Activated T-cell treated with anti-CD3 and anti-CD28 coated beads, Interleukin-2, amount 50 U/mL, for 72 hours (primary cell): ENCODE measurements at regions not wholly inside any gene's neighbourhood (a gene's known extent, or its start where the extent isn't known, plus 50 kb on each side); places are given as distances from the start of the nearest gene placed in this dataset.
A peak's percentile ranks its signal among the peaks of the same experiment; 100 is the strongest.

Source experiments
- ATAC-seq, 2 donors: fragments of 150-1000 bp; cut with Tn5 transposase; replicated peaks in 1 of 2; 2 replicates each; pipeline ENCODE4 v1.10.0; 2021; ENCODE audit warnings: moderate library complexity in 2 of 2, mild to moderate bottlenecking in 1 of 2
- DNase-seq, 2 donors: peaks; one replicate each; pipeline ENCODE4 v3.0.0; 2021 to 2022; ENCODE audit warnings: mixed read lengths in 1 of 2
- H3K27ac Mint-ChIP-seq: one replicate; pipeline ENCODE4 v1.8.0; 2022; ENCODE audit warnings: mild to moderate bottlenecking, moderate library complexity, mixed read lengths
- H3K27me3 Mint-ChIP-seq: one replicate; pipeline ENCODE4 v1.8.0; 2022; ENCODE audit warnings: low read depth, mixed read lengths
- H3K36me3 Mint-ChIP-seq, 2 donors: one replicate each; pipeline ENCODE4 v1.8.0; 2022; ENCODE audit warnings: mixed read lengths in 2 of 2, mild to moderate bottlenecking in 1 of 2; ENCODE audit not compliant: insufficient read depth in 2 of 2
- H3K4me1 Mint-ChIP-seq: one replicate; pipeline ENCODE4 v1.8.0; 2022; ENCODE audit warnings: low read depth, mixed read lengths
- H3K4me3 Mint-ChIP-seq, 2 donors: one replicate each; pipeline ENCODE4 v1.8.0; 2022; ENCODE audit warnings: mild to moderate bottlenecking in 2 of 2, mixed read lengths in 2 of 2, moderate library complexity in 2 of 2
- H3K9me3 Mint-ChIP-seq, 2 donors: one replicate each; pipeline ENCODE4 v1.8.0; 2022; ENCODE audit warnings: mixed read lengths in 2 of 2

DNA sequence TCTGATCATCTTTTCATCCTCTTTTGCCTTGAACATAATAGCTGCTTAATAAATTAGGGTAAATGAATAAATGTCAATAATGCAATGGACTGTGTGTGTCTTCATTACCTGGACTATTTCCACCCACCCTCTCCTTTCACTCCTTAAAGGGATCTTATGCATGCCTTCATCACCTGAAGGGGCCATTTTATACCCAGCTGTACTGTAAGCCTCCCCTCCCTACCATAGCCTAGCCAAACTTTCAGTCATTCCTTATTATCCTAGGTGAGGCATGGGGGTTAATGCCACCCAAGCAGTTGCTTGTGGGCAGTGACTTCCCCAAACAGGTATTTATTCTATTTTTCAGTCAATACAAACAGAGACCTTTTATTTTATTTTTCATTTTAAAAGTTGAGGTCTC lies 127.8 kb upstream of the PARP11 start:
- Mint-ChIP-seq H3K36me3 (peaks cover 0 to 2% of the 10 kb centered on the region in 2 donors), H3K27ac (no peak overlapping the region), H3K4me1 (peaks cover 13% of the 10 kb centered on the region), H3K4me3 (no peak overlapping the region), H3K27me3 (peaks cover 10% of the 10 kb centered on the region), H3K9me3 (peaks cover 6% of the 10 kb centered on the region in 2 donors)
- no peak for DNase-seq
- no peak for ATAC-seq

- Mint-ChIP-seq H3K4me3 (no peak overlapping the region), H3K27ac (no peak overlapping the region), H3K9me3 (peaks cover 6% of the 10 kb centered on the region in 2 donors), H3K36me3 (peaks cover 0 to 2% of the 10 kb centered on the region in 2 donors), H3K4me1 (peaks cover 13% of the 10 kb centered on the region), H3K27me3 (peaks cover 10% of the 10 kb centered on the region)
- DNase-seq (no peak), ATAC-seq (no peak)
Measured at GRCh38 chr12:3999904-4000303, 126.7 kb upstream of the PARP11 start.

- H3K4me3 Mint-ChIP-seq: no peak overlapping the region
- no peak for DNase-seq
- no peak for ATAC-seq
- H3K36me3 Mint-ChIP-seq: peaks cover 0 to 2% of the 10 kb centered on the region in 2 donors
- H3K9me3 Mint-ChIP-seq: peaks cover 6% of the 10 kb centered on the region in 2 donors
- H3K27me3 Mint-ChIP-seq: peaks cover 6% of the 10 kb centered on the region
- peaks cover 13% of the 10 kb centered on the region for H3K4me1 Mint-ChIP-seq
- no peak overlapping the region for H3K27ac Mint-ChIP-seq
Measured at GRCh38 chr12:3998968-3999792, 126.0 kb upstream of the PARP11 start.

- H3K4me3 Mint-ChIP-seq: no peak overlapping the region
- no peaks in the 10 kb centered on the region for H3K27me3 Mint-ChIP-seq
- ATAC-seq (peak in 1 of 2 donors; percentile 77), DNase-seq (no peak)
- H3K36me3 Mint-ChIP-seq: peaks cover 0 to 2% of the 10 kb centered on the region in 2 donors
- peaks cover 6% of the 10 kb centered on the region in 2 donors for H3K9me3 Mint-ChIP-seq
- peaks cover 13% of the 10 kb centered on the region for H3K4me1 Mint-ChIP-seq
- H3K27ac Mint-ChIP-seq: no peak overlapping the region
Measured at GRCh38 chr12:3998397-3998796, 125.2 kb upstream of the PARP11 start.

- no peak overlapping the region for H3K4me3 Mint-ChIP-seq
- ATAC-seq (no peak), DNase-seq (no peak)
- peaks cover 13% of the 10 kb centered on the region for H3K4me1 Mint-ChIP-seq
- H3K9me3 Mint-ChIP-seq: peaks cover 4 to 6% of the 10 kb centered on the region in 2 donors
- H3K36me3 Mint-ChIP-seq: peaks cover 0 to under 1% of the 10 kb centered on the region in 2 donors
- H3K27me3 Mint-ChIP-seq: peaks cover 7% of the 10 kb centered on the region
- no peak overlapping the region for H3K27ac Mint-ChIP-seq
Measured at GRCh38 chr12:3996322-3996721, 123.1 kb upstream of the PARP11 start.

GRCh38 chr12:3995306-3995705 lies 122.1 kb upstream of the PARP11 start:
- peaks cover 11% of the 10 kb centered on the region for H3K4me1 Mint-ChIP-seq
- H3K27me3 Mint-ChIP-seq: peaks cover 7% of the 10 kb centered on the region
- H3K9me3 Mint-ChIP-seq: peaks cover 0 to 2% of the 10 kb centered on the region in 2 donors
- no peak overlapping the region for H3K4me3 Mint-ChIP-seq
- H3K36me3 Mint-ChIP-seq: no peaks in the 10 kb centered on the region
- no peak for ATAC-seq
- H3K27ac Mint-ChIP-seq: no peak overlapping the region
- no peak for DNase-seq

- Mint-ChIP-seq H3K4me1 (peaks cover 14% of the 10 kb centered on the region), H3K27me3 (peaks cover 7% of the 10 kb centered on the region), H3K4me3 (no peak overlapping the region), H3K27ac (no peak overlapping the region), H3K36me3 (no peaks in the 10 kb centered on the region), H3K9me3 (no peaks in the 10 kb centered on the region)
- no peak for ATAC-seq
- DNase-seq: no peak
Measured at GRCh38 chr12:3994500-3994899, 121.3 kb upstream of the PARP11 start.

DNA sequence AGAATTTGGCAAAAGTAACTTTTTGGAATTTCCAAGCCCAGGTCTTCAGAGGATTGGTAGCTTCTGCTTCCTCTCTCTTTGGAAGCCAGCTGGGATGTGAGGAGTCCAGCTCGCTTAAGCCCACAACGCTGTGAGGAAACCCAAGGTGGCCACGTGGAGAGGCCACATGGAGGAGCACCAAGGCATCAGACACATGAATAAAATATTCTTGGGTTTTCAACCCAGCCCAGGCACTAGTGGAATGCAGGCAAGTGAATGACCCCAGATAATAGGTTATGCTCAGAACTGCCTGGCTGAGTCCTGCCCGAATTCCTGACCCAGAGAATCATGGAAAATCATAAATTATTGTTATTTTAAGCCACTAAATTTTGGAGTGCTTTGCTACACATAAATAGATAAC lies 119.7 kb upstream of the PARP11 start:
- H3K36me3 Mint-ChIP-seq: no peaks in the 10 kb centered on the region
- no peak overlapping the region for H3K27ac Mint-ChIP-seq
- no peaks in the 10 kb centered on the region for H3K9me3 Mint-ChIP-seq
- no peak overlapping the region for H3K4me3 Mint-ChIP-seq
- H3K4me1 Mint-ChIP-seq: peaks cover 26% of the 10 kb centered on the region
- no peak for DNase-seq
- ATAC-seq: no peak
- peaks cover 7% of the 10 kb centered on the region for H3K27me3 Mint-ChIP-seq

DNA sequence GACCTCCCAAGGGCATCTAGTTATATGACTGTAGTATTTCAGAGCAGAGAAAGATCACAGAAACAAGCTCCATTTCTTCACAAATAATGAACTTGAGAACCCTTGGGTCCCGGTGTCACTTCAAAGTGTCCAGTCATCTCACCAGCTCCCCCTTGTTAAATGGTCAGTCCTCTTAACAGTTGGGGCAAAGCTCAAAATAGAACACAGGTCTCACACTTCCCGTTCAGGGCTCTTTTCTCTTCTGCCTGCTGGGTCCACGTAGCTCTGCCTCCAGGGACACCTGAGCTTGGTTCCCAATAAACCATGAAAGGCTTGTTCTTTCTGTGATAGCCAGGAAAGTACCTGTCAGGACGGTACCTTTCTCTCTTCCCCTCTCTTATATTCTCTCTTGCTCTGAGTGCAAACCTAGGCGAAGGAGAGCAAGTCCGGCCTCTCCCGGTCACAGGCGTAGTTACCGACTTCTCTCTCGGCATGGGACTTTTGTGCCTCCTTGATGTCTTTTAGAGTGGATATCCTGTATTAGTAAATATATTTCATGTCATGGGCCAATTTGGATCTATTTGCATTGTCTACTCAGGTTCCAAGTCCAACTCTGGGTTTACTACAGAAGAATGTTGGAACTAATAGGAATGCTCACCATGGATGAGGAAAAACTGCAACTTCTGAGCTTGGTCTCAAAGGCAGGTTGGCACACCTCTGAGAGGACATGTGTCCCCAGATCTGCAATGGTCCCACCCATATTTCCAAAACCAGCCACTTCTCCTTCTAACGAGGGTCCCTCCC lies 118.8 kb upstream of the PARP11 start:
- no peaks in the 10 kb centered on the region for H3K36me3 Mint-ChIP-seq
- no peaks in the 10 kb centered on the region for H3K9me3 Mint-ChIP-seq
- no peak for DNase-seq
- H3K4me3 Mint-ChIP-seq: no peak overlapping the region
- H3K27me3 Mint-ChIP-seq: peaks cover 7% of the 10 kb centered on the region
- peaks cover 35% of the 10 kb centered on the region for H3K4me1 Mint-ChIP-seq
- no peak overlapping the region for H3K27ac Mint-ChIP-seq
- no peak for ATAC-seq

- no peak overlapping the region for H3K27ac Mint-ChIP-seq
- no peak overlapping the region for H3K4me3 Mint-ChIP-seq
- no peaks in the 10 kb centered on the region for H3K9me3 Mint-ChIP-seq
- DNase-seq (no peak), ATAC-seq (no peak)
- peaks cover 7% of the 10 kb centered on the region for H3K27me3 Mint-ChIP-seq
- peaks cover 37% of the 10 kb centered on the region for H3K4me1 Mint-ChIP-seq
- H3K36me3 Mint-ChIP-seq: no peaks in the 10 kb centered on the region
Measured at GRCh38 chr12:3990501-3991280, 117.5 kb upstream of the PARP11 start.

- peaks cover 37% of the 10 kb centered on the region for H3K4me1 Mint-ChIP-seq
- peak overlapping the region; percentile 66 for H3K27ac Mint-ChIP-seq
- peak overlapping the region; percentile 60 to 72 for H3K4me3 Mint-ChIP-seq
- ATAC-seq (peak; percentile 24 to 67), DNase-seq (no peak)
- H3K9me3 Mint-ChIP-seq: no peaks in the 10 kb centered on the region
- peaks cover 0 to 3% of the 10 kb centered on the region in 2 donors for H3K36me3 Mint-ChIP-seq
- peaks cover 7% of the 10 kb centered on the region for H3K27me3 Mint-ChIP-seq
Measured at GRCh38 chr12:3989218-3989550, 116.0 kb upstream of the PARP11 start.

DNA sequence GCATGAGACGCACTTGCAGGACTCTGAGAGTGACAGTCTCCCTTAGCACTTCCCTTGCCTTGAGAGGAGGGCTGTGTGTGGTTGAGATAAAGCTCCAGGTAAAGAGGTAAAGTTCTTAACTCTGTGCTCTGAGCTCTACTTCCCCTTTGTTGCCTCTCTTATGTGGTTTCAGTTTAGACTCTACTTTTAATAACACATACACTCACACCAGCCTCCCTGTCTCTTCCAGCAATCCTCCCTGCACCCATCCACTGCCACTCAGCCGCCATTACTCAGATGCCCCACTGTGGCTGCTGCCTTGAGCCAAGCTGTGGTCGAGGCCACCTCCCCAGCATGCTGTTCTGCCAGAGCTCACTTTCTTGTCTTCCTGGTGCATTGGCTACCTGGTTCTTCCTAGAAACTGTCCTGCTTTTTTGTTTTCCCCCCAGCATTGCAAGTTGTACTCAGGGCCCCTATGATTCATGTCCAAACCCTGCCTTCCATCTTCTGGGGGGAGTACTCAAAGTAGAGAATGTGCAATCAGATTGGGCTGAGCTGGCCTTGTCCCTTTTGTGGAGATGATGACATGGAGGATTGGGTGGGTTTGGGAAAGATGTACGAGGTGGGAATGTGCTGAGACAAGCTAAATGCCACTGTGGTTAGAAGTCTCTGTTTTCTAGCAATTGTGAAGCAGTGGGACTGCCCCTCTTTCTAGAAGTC lies 115.5 kb upstream of the PARP11 start:
- Mint-ChIP-seq H3K27ac (peak overlapping the region; percentile 66), H3K9me3 (no peaks in the 10 kb centered on the region), H3K4me3 (peak overlapping the region; percentile 60 to 72), H3K4me1 (peaks cover 37% of the 10 kb centered on the region), H3K27me3 (peaks cover 7% of the 10 kb centered on the region), H3K36me3 (peaks cover 0 to 3% of the 10 kb centered on the region in 2 donors)
- peak; percentile 28 to 30 for DNase-seq
- ATAC-seq: peak; percentile 74 to 81
